GM12872 (cell line): ENCODE measurements at regions not wholly inside any gene's neighbourhood (a gene's known extent, or its start where the extent isn't known, plus 50 kb on each side); places are given as distances from the start of the nearest gene placed in this dataset.

Experiments
- TF ChIP-seq, protein P1 (sequence below): IDR thresholded peaks from 3 replicates; pipeline ENCODE4 v1.5.1; 2011; ENCODE audit warnings: low read depth, mild to moderate bottlenecking, low read length, moderate library complexity; ENCODE audit not compliant: insufficient read depth

DNA sequence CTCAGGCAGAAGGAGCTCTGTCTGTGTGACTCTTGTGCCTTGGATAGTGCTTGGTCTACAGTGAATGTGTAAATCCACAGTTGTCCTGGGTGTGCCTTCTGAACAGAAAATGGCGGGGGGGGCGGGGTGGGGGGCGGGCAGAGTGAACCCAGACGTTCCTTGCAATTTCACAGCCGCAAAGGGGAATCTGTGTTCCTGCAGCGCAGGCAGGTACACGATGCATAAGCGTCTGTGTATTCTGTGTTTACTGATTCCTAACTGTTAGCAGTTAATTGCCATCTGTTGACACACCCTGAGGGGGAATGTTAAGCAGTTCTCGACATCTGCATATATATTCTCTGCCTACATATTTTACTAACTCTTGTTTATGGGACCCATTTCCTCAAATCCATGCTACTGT is 123.5 kb upstream of the ZFHX3 start:
- TF ChIP-seq, protein P1, sequence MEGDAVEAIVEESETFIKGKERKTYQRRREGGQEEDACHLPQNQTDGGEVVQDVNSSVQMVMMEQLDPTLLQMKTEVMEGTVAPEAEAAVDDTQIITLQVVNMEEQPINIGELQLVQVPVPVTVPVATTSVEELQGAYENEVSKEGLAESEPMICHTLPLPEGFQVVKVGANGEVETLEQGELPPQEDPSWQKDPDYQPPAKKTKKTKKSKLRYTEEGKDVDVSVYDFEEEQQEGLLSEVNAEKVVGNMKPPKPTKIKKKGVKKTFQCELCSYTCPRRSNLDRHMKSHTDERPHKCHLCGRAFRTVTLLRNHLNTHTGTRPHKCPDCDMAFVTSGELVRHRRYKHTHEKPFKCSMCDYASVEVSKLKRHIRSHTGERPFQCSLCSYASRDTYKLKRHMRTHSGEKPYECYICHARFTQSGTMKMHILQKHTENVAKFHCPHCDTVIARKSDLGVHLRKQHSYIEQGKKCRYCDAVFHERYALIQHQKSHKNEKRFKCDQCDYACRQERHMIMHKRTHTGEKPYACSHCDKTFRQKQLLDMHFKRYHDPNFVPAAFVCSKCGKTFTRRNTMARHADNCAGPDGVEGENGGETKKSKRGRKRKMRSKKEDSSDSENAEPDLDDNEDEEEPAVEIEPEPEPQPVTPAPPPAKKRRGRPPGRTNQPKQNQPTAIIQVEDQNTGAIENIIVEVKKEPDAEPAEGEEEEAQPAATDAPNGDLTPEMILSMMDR = no peak

DNA sequence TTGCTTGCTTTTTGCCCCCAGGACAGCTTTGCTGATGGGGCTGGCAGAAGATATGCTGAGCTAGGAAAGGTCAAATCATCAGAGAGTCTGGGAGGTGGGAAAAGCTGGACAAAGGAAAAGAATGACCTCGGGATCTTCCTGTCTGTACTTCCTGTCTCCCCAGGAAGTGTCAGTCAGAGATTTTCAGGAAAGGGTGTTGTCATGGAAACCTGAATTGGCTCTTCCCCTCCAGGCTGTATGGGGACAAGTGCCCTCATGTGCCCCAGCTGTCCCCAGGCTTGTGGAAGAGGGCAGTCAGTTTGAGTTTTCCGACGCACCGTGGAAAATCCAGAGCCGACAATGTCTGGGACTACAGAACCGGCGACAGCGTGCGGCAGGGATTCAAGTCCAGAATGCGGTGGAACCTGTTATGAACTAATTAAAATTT is 122.7 kb upstream of the ZFHX3 start:
- TF ChIP-seq, protein P1 = no peak

DNA sequence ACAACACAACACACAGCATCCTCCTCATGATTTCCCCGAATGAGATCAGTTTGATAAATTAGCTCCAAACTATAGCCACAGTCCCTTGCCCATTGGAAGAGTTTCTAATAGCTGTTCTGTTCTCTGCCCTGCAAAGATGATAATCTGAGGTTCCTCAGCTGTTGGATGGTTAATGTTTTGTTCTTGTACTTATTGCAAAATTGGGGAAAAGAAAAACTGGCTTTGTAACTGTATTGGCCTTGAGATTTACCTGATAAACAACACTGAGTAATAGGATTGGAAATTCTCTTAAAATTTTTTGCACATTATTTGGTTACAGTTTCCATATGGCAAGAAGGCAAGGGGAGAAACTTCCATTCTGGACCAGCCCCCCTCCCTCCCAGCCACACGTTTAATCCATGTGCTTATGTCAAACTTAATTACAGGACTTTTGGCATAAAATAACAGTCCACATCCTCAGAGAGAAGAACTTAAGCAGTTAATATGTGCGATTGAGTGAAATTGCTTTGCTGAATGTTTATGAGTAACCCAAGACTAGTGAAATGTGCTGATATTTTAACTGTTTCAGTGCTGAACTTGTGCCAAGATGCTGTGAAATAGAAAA is 119.1 kb upstream of the ZFHX3 start:
- TF ChIP-seq, protein P1 = no peak

DNA sequence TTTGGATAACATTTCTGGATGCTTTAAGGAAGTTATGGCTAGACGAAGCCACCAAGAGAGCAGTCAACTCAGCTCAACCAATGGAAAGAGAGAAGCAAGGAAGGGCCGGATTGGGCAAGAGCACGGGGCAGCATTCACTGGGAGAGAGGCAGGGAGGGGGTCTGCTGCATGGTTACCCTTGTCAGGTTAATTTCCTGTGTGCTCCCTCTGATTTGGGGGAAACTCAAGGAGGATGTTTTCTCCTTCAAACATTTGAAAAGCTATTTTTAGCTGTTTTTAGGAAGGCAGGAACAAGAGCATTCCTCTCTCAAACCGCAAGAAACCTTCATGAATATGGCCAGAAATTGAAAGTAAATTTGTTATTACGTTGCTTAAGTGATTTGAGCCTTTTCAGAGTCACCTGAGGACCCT is 118.5 kb upstream of the ZFHX3 start:
- TF ChIP-seq, protein P1 = no peak

DNA sequence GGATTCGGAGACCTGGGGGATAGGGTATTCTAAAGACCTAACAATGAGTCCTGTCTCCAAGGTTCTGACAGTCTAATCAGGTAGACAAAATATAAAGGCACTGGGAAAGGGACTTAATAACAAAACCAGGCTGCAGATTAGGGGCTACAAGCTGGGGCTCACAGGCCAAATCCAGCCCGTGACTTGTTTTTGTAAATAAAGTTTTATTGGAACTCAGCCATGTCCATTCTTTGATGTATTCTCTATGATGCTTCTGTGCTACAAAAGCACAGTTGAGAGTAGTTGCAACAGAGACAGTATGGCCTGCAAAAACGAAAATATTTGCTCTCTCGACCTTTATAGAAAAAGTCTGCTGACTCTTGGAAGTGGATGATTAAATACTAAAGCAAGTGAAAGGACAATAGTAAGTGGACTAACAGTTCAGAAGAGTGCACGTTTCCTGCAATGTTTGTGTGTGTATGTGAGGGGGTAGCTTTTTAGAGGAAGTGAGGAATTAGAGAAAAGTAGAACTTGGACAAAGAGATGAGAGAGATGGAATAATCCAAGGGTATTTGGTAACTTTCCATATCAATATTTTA is 115.4 kb upstream of the ZFHX3 start:
- TF ChIP-seq, protein P1 = no peak

DNA sequence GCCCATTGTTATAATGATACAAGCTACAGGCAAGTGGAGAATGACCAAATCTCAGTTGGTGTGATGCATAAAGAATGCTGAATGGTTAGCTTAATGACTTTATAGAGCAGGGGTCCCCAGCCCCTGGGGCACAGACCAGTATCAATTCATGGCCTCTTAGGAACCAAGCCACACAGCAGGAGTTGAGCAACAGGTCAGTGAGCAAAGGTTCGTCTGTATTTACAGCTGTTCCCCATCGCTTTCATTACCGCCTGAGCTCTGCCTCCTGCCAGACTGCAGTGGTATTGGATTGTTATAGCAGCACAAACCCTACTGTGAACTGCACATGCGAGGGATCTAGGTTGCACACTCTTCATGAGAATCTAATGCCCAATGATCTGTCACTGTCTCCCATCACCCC is 114.0 kb upstream of the ZFHX3 start:
- TF ChIP-seq, protein P1 = no peak

DNA sequence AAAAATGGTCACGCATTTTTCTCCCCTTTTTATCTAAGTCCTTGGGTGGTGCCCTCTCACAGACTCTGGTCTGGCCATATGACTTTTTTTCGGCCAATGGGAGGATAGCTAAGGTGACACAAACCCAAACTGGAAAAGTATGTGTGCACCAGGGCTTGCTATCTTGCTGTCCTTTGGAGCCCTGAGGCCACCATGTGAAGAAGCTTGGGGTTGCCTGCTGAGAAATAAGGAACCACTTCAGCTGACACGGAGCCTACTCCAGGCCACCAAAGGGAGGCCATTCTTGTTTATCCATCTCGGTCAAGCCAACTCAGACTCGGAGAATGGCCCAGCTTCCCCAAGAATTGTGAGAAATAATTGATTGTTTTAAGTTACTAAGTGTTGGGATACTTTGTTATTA is 111.4 kb upstream of the ZFHX3 start:
- TF ChIP-seq, protein P1 = no peak
